GM12878 (cell line): ENCODE measurements at regions not wholly inside any gene's neighbourhood (a gene's known extent, or its start where the extent isn't known, plus 50 kb on each side); places are given as distances from the start of the nearest gene placed in this dataset.

ENCODE experiments used
- CEBPB ChIP-seq, 2 experiments: fragments of 150-350 bp in 1 of 2; IDR thresholded peaks; 2 replicates each; pipeline ENCODE4 v1.6.1; 2012 to 2014; ENCODE audit warnings: low read depth in 2 of 2, low read length in 2 of 2, borderline replicate concordance in 1 of 2, inconsistent platforms in 1 of 2
- CHD1 ChIP-seq: IDR thresholded peaks from 2 replicates; pipeline ENCODE4 v1.6.1; 2012; ENCODE audit warnings: low read depth, low read length, improper control_type of control experiment
- CREB1 ChIP-seq: IDR thresholded peaks from 2 replicates; pipeline ENCODE4 v1.6.1; 2012; ENCODE audit warnings: low read depth, mild to moderate bottlenecking, inconsistent platforms
- EP300 ChIP-seq, 2 experiments: fragments of 150-350 bp in 1 of 2; IDR thresholded peaks; 2 replicates each; pipeline ENCODE4 v1.6.1; 2011 to 2012; ENCODE audit warnings: low read depth in 2 of 2, low read length in 2 of 2, borderline replicate concordance in 1 of 2, improper control_type of control experiment in 1 of 2, inconsistent platforms in 1 of 2; ENCODE audit not compliant: control insufficient read depth in 1 of 2
- MXI1 ChIP-seq: fragments of 150-350 bp; IDR thresholded peaks from 2 replicates; pipeline ENCODE4 v1.6.1; 2011; ENCODE audit warnings: low read depth, mild to moderate bottlenecking, inconsistent platforms, low read length, improper control_type of control experiment
- RAD21 ChIP-seq: IDR thresholded peaks from 2 replicates; pipeline ENCODE4 v1.6.1; 2011; ENCODE audit warnings: mild to moderate bottlenecking, low read depth, low read length, moderate library complexity; ENCODE audit not compliant: insufficient read depth
- RFX5 ChIP-seq: IDR thresholded peaks from 2 replicates; pipeline ENCODE4 v1.6.1; 2011; ENCODE audit warnings: low read depth, low read length, improper control_type of control experiment
- SMC3 ChIP-seq: IDR thresholded peaks from 2 replicates; pipeline ENCODE4 v1.6.1; 2011; ENCODE audit warnings: low read length, improper control_type of control experiment, borderline replicate concordance
- TCF7 ChIP-seq: IDR thresholded peaks from 2 replicates; pipeline ENCODE4 v1.6.1; 2014; ENCODE audit warnings: antibody characterized with exemption, borderline replicate concordance
- YY1 ChIP-seq: IDR thresholded peaks from 2 replicates; pipeline ENCODE4 v1.6.1; 2011; ENCODE audit warnings: low read depth, mild to moderate bottlenecking, low read length
- TF ChIP-seq, protein P1 (sequence below), 3 experiments: IDR thresholded peaks in 2 of 3; conservative IDR thresholded peaks in 1 of 3; 2 replicates each; pipeline ENCODE4 v1.5.1; 2011; ENCODE audit warnings: low read depth in 3 of 3, low read length in 3 of 3, mild to moderate bottlenecking in 3 of 3, control low read depth in 2 of 3, moderate library complexity in 2 of 3, inconsistent platforms in 1 of 3, mixed read lengths in 1 of 3; ENCODE audit not compliant: control insufficient read depth in 2 of 3, insufficient read depth in 1 of 3; ENCODE audit errors: extremely low read depth in 1 of 3

DNA sequence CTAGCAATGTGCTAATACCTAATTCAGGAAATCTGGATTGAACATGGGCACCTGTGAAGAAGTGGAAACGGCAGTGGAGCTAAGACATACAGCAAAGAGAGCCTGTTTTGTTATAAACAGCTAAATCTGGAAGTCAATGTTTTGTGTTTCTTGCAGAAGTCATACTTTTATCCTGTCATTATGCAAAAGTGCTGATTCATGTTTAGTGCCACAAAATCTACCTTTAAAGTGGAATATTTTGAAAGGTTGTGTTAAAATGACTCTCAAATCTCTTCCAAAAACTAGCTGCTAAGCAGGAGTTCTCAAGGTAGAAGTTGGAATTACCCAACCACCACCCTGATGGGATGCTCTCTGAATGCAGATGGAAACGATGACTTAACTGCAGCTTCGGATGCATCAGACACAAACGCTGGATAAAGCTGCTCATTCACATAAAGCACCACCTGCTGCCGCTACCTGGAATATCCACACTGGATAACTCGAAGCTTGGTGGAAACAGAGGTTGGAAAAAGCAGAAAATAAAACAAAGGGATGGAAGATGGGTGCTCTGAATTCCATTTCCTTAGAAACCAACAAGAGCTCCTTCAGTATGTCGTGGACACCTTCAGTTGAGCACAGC is 132.6 kb upstream of the ZNF236 start:
- TF ChIP-seq, protein P1, sequence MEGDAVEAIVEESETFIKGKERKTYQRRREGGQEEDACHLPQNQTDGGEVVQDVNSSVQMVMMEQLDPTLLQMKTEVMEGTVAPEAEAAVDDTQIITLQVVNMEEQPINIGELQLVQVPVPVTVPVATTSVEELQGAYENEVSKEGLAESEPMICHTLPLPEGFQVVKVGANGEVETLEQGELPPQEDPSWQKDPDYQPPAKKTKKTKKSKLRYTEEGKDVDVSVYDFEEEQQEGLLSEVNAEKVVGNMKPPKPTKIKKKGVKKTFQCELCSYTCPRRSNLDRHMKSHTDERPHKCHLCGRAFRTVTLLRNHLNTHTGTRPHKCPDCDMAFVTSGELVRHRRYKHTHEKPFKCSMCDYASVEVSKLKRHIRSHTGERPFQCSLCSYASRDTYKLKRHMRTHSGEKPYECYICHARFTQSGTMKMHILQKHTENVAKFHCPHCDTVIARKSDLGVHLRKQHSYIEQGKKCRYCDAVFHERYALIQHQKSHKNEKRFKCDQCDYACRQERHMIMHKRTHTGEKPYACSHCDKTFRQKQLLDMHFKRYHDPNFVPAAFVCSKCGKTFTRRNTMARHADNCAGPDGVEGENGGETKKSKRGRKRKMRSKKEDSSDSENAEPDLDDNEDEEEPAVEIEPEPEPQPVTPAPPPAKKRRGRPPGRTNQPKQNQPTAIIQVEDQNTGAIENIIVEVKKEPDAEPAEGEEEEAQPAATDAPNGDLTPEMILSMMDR (IDR thresholded peaks at IDR 0.05 in 2 of 3, conservative IDR thresholded peaks at IDR 0.05 in 1 of 3; ENCODE audit: control insufficient read depth in 2 of 3, extremely low read depth in 1 of 3, insufficient read depth in 1 of 3, low read depth in 3 of 3, low read length in 3 of 3) = no peak
- no peak for TF ChIP-seq TCF7
- TF ChIP-seq MXI1 = no peak
- TF ChIP-seq EP300 (IDR thresholded peaks at IDR 0.05; ENCODE audit: borderline replicate concordance in 1 of 2, control insufficient read depth in 1 of 2, low read depth in 2 of 2, low read length in 2 of 2) = no peak
- no peak for TF ChIP-seq RAD21
- no peak for TF ChIP-seq CHD1
- no peak for TF ChIP-seq YY1
- no peak for TF ChIP-seq RFX5
- TF ChIP-seq CREB1 = no peak
- TF ChIP-seq CEBPB (IDR thresholded peaks at IDR 0.05; ENCODE audit: borderline replicate concordance in 1 of 2, low read depth in 2 of 2, low read length in 2 of 2) = no peak
- no peak for TF ChIP-seq SMC3
